Tibial nerve (tissue), 4 donors: ENCODE measurements at regions not wholly inside any gene's neighbourhood (a gene's known extent, or its start where the extent isn't known, plus 50 kb on each side); places are given as distances from the start of the nearest gene placed in this dataset.

ENCODE experiments used
- CTCF ChIP-seq, 5 experiments: fragments of 200-600 bp in 3 of 5; fragments of 450-650 bp in 2 of 5; sonication (generic) in 3 of 5; IDR thresholded peaks; one replicate each; pipeline ENCODE4 v1.5.1; 2016 to 2019; ENCODE audit warnings: antibody characterized with exemption in 5 of 5, mild to moderate bottlenecking in 3 of 5, moderate library complexity in 2 of 5
- EP300 ChIP-seq, 2 donors: sonication (generic); formaldehyde crosslinking; IDR thresholded peaks; one replicate each; pipeline ENCODE4 v1.6.1; 2017; ENCODE audit warnings: antibody characterized with exemption in 2 of 2, mild to moderate bottlenecking in 1 of 2

GRCh38 chr10:32121648-32122047 is 65.4 kb upstream of the KIF5B start:
- no peak for TF ChIP-seq CTCF (IDR thresholded peaks at IDR 0.05)
- no peak for TF ChIP-seq EP300 (IDR thresholded peaks at IDR 0.05)
